ENCODE measurements at regions not wholly inside any gene's neighbourhood (a gene's known extent, or its start where the extent isn't known, plus 50 kb on each side); places are given as distances from the start of the nearest gene placed in this dataset.

DNA sequence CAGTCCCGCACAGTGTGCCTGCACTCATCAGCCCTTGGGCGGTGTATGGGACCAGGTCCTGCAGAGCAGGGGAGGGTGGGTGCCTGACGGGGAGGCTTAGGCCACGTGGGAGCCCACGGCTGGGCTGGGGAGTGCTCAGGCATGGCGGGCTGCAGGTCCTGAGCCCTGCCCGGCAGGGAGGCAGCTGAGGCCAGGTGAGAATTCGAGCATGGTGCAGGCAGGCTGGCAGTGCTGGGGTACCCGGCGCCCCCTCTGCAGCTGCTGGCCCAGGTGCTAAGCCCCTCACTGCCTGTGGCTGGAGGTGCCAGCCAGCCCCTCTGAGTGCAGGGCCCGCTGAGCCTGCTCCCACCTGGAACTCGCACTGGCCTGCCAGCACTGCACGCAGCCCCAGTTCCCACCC, 630.9 kb upstream of the PCDH20 start:
- TF ChIP-seq CTCF (IDR thresholded peaks at IDR 0.05) (no peak), POLR2A (IDR thresholded peaks at IDR 0.05) (no peak)
